ENCODE measurements at regions not wholly inside any gene's neighbourhood (a gene's known extent, or its start where the extent isn't known, plus 50 kb on each side); places are given as distances from the start of the nearest gene placed in this dataset.

DNA sequence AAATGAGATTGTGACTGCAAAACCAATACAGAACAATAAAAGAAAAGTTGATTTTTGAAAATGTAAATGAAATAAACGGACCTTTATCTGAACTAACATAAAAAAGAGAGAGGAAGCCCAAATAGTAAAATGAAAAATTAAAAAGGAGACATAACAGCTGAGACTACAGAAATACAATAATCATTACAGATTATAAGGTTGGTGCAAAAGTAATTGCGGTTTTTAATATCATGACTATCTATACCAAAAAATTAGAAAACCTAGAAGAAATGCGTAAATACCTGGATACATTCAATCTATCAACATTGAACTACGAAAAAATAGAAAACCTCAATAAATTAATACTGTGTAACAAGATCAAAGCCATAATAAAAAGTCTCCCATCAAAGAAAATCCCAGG is 71.9 kb upstream of the SLCO6A1 start:
- no peak for TF ChIP-seq CTCF (IDR thresholded peaks at IDR 0.05)
- TF ChIP-seq POLR2A (IDR thresholded peaks at IDR 0.05): no peak

Data from body of pancreas (tissue), 4 donors.